Stomach smooth muscle (tissue), 2 donors: ENCODE measurements at regions not wholly inside any gene's neighbourhood (a gene's known extent, or its start where the extent isn't known, plus 50 kb on each side); places are given as distances from the start of the nearest gene placed in this dataset.

ENCODE experiments used
- H3K27ac ChIP-seq: one replicate; pipeline ENCODE4 v1.7.0; 2013; ENCODE audit warnings: mild to moderate bottlenecking, low read length, inconsistent platforms
- H3K27me3 ChIP-seq, 2 donors: one replicate each; pipeline ENCODE4 v1.7.0; 2013; ENCODE audit warnings: low read length in 2 of 2; ENCODE audit not compliant: insufficient read depth in 2 of 2, control insufficient read depth in 1 of 2
- H3K36me3 ChIP-seq, 2 donors: one replicate each; pipeline ENCODE4 v1.7.0; 2013; ENCODE audit warnings: low read length in 2 of 2; ENCODE audit not compliant: control insufficient read depth in 2 of 2, insufficient read depth in 2 of 2
- H3K4me1 ChIP-seq: one replicate; pipeline ENCODE4 v1.7.0; 2013; ENCODE audit warnings: low read length; ENCODE audit not compliant: control insufficient read depth, insufficient read depth
- H3K4me3 ChIP-seq, 2 donors: one replicate each; pipeline ENCODE4 v1.7.0; 2013; ENCODE audit warnings: low read length in 2 of 2
- H3K9ac ChIP-seq, 2 donors: one replicate each; pipeline ENCODE4 v1.7.0; 2013; ENCODE audit warnings: low read length in 2 of 2, mild to moderate bottlenecking in 1 of 2
- H3K9me3 ChIP-seq, 2 donors: one replicate each; pipeline ENCODE4 v1.7.0; 2013; ENCODE audit warnings: low read length in 2 of 2; ENCODE audit not compliant: control insufficient read depth in 2 of 2
- donor health status: healthy.
- donor health status: Pancreatic carcinoma.

DNA sequence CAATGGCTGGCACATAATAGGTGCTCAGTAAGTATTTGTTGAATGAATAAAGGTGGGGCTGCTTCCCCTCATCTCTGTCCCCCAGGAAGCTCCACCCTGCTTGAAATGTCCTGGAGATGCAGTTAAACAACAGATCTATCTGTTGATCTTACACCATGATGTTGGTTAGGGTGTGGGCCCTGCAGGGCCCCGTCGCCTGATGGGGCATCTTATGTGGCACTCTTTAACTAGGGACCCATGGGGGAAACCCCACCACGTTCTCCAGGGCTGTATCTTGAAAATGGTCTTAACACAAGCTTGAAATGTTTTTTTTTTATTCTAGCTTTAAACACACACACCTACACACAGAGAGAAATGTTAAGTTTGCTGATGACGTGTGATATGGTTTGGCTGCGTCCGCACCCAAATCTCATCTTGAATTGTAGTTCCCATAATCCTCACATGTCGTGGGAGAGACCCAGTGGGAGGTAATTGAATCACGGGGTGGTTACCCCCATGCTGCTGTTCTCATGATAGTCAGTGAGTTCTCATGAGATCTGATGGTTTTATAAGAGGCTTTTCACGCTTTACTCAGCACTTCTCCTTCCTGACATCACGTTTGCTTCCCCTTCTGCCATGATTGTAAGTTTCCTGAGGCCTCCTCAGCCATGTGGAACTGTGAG is 741.7 kb downstream of the VRK1 start:
- no peak overlapping the region for H3K27ac ChIP-seq
- no peaks in the 10 kb centered on the region for H3K9me3 ChIP-seq
- H3K27me3 ChIP-seq, result peaks cover 0 to 4% of the 10 kb centered on the region in 2 donors
- H3K9ac ChIP-seq, result no peak overlapping the region
- no peaks in the 10 kb centered on the region for H3K4me1 ChIP-seq
- no peak overlapping the region for H3K4me3 ChIP-seq
- H3K36me3 ChIP-seq, result no peaks in the 10 kb centered on the region

DNA sequence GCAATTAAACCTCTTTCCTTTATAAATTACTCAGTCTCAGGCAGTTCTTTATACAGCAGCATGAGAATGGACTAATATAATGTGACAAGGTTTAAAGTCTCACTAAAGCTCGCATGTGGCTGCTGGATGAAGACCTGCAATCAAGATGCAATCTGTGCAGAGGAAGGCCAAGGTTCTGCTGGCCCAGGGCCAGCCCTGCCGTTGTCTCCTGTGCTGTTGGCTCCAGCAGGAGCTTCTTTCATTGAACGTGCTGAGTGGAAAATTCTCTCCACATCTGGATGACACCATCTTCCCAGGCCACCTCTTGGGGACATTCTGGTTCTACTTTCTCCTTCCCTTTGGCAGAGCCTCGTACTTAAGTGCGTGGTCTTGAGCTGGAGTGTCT is 742.2 kb downstream of the VRK1 start:
- Histone ChIP-seq H3K36me3 (no peaks in the 10 kb centered on the region), H3K4me1 (no peaks in the 10 kb centered on the region), H3K9ac (no peak overlapping the region), H3K27me3 (peaks cover 0 to 4% of the 10 kb centered on the region in 2 donors), H3K27ac (no peak overlapping the region), H3K4me3 (no peak overlapping the region), H3K9me3 (no peaks in the 10 kb centered on the region)

DNA sequence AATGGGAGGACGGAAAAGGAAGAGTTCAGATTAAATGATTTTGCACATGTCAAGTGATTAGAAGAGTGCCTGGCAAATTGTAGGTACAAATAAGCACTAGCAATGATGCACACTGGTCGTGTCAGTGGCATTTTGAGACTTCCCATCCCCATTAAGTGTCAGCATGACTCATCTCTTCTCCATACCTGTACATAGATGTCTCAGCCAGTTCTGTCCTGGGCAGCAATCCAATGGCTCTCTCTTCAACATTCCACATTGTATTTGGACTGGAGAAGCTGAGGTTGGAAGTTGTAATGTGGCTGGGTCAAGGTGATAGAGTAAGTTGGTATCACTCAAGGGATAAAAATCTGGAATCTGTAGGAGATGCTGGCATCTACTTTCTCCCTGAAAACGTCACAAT is 742.7 kb downstream of the VRK1 start:
- Histone ChIP-seq H3K36me3 (no peaks in the 10 kb centered on the region), H3K4me1 (no peaks in the 10 kb centered on the region), H3K27me3 (peaks cover 0 to 4% of the 10 kb centered on the region in 2 donors), H3K27ac (no peak overlapping the region), H3K4me3 (no peak overlapping the region), H3K9ac (no peak overlapping the region), H3K9me3 (no peaks in the 10 kb centered on the region)

DNA sequence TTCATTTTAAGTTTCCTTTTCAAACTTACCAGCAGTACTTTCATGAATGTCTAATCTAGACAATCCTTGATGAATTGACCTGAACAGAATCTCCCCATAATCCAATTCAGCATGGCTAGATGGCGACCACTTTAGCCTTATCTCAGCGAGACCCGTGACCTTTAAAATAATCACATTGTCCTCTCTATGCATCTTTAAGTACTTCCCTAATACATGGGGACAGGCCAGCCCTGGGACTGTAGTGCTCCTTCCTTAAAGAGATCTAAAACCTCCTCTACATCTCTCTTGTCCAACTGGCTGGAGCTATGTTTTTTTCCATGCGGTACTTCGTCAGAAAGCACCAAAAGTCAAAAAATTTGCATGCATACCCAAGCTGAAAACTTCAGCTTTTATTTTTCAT is 746.0 kb downstream of the VRK1 start:
- H3K9ac ChIP-seq, result no peak overlapping the region
- no peaks in the 10 kb centered on the region for H3K9me3 ChIP-seq
- H3K4me3 ChIP-seq, result no peak overlapping the region
- no peak overlapping the region for H3K27ac ChIP-seq
- no peaks in the 10 kb centered on the region for H3K36me3 ChIP-seq
- H3K27me3 ChIP-seq, result no peaks in the 10 kb centered on the region
- H3K4me1 ChIP-seq, result no peaks in the 10 kb centered on the region

DNA sequence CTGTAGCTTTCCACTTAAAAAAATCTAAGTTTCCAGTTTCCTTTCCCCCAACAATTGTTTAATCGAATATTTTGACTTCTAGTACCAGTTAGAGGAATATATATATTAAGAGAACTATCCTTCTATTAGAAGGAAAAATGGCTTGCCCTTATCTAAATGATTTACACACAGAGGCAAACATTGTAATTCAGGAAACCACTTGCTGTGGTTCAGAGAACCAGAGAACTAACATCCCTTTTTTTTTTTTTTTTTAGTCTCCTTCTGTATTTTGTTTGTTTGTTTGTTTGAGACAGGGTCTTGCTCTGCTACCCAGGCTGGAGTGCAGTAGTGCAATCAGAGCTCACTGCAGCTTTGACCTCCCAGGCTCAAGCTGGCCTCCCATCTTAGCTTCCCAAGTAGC is 746.6 kb downstream of the VRK1 start:
- no peaks in the 10 kb centered on the region for H3K4me1 ChIP-seq
- H3K36me3 ChIP-seq, result no peaks in the 10 kb centered on the region
- H3K27ac ChIP-seq, result no peak overlapping the region
- H3K4me3 ChIP-seq, result no peak overlapping the region
- no peaks in the 10 kb centered on the region for H3K27me3 ChIP-seq
- H3K9me3 ChIP-seq, result no peaks in the 10 kb centered on the region
- no peak overlapping the region for H3K9ac ChIP-seq

GRCh38 chr14:97544571-97544970 is 747.4 kb downstream of the VRK1 start:
- no peaks in the 10 kb centered on the region for H3K27me3 ChIP-seq
- H3K27ac ChIP-seq, result no peak overlapping the region
- no peaks in the 10 kb centered on the region for H3K9me3 ChIP-seq
- H3K4me1 ChIP-seq, result no peaks in the 10 kb centered on the region
- H3K4me3 ChIP-seq, result no peak overlapping the region
- H3K9ac ChIP-seq, result no peak overlapping the region
- no peaks in the 10 kb centered on the region for H3K36me3 ChIP-seq

- Histone ChIP-seq H3K27me3 (no peaks in the 10 kb centered on the region), H3K36me3 (no peaks in the 10 kb centered on the region), H3K4me3 (no peak overlapping the region), H3K27ac (no peak overlapping the region), H3K9ac (no peak overlapping the region), H3K9me3 (peaks cover 0 to 2% of the 10 kb centered on the region in 2 donors), H3K4me1 (no peaks in the 10 kb centered on the region)
These were observed 749.5 kb downstream of the VRK1 start for GRCh38 chr14:97546491-97547230.

DNA sequence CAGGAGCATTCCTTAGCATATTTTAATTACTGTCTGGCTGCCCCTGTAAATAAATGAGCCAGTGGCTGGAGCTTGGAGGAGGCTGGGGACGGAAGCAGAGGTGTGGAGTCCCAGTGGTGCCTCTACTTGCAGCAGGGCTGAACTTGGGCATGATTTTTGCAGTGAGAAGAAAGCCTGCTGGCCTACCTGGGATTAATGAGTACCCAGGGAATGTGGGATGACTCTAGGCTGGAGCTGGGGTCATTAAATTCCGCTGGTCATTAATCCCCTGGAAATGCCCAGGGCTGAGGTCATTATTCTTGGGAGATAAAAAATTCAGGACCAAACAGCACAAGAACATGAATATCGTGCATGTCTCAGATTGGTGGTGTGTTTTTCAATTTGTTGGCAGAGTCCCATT is 753.3 kb downstream of the VRK1 start:
- no peaks in the 10 kb centered on the region for H3K4me1 ChIP-seq
- H3K9ac ChIP-seq, result no peak overlapping the region
- no peak overlapping the region for H3K4me3 ChIP-seq
- peaks cover 0 to 2% of the 10 kb centered on the region in 2 donors for H3K9me3 ChIP-seq
- H3K27me3 ChIP-seq, result no peaks in the 10 kb centered on the region
- H3K36me3 ChIP-seq, result no peaks in the 10 kb centered on the region
- H3K27ac ChIP-seq, result no peak overlapping the region

DNA sequence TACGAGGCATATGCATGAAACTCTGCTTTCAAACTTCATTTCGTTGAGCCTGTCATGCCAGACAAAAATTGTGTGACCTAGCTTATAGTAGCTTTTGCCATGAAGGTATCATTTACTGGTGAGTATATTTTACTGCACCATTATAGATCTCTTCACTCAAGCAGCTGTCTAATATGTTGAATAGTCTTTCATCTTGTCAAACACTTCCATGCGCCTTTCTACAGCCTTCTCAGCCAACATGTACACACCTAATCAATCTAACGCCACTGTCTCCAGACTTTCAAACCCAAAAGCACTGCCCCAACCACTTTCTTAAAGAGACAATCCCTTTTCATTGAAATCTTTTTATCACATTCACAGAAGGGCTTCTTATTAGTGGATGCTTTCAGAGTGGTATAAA is 757.4 kb downstream of the VRK1 start:
- no peak overlapping the region for H3K4me3 ChIP-seq
- peaks cover 0 to 3% of the 10 kb centered on the region in 2 donors for H3K9me3 ChIP-seq
- no peaks in the 10 kb centered on the region for H3K4me1 ChIP-seq
- H3K9ac ChIP-seq, result no peak overlapping the region
- H3K27me3 ChIP-seq, result no peaks in the 10 kb centered on the region
- no peak overlapping the region for H3K27ac ChIP-seq
- no peaks in the 10 kb centered on the region for H3K36me3 ChIP-seq

GRCh38 chr14:97564334-97564733 is 767.2 kb downstream of the VRK1 start:
- no peaks in the 10 kb centered on the region for H3K36me3 ChIP-seq
- peaks cover 8 to 11% of the 10 kb centered on the region in 2 donors for H3K9me3 ChIP-seq
- H3K27ac ChIP-seq, result no peak overlapping the region
- H3K27me3 ChIP-seq, result no peaks in the 10 kb centered on the region
- no peaks in the 10 kb centered on the region for H3K4me1 ChIP-seq
- no peak overlapping the region for H3K9ac ChIP-seq
- H3K4me3 ChIP-seq, result no peak overlapping the region

DNA sequence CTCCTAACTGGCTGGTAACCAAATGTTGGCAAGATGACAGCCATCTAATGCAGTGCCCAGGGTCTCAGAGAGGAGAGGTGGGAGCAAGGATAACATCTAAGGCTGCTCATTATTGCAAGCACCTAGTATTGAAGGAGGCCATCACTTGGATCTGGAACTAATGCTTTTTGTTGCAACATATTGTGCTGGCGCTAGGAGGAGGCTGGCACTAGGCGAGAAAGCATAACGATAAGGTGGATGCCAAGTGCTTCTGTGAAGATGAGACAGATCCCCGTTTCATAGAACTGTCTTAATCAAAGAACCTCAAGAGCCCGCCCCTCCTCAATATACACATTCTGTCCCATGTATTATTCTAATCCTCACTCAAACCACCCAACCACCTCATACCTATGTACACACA is 774.0 kb downstream of the VRK1 start:
- peaks cover 3 to 9% of the 10 kb centered on the region in 2 donors for H3K9me3 ChIP-seq
- H3K4me3 ChIP-seq, result no peak overlapping the region
- no peaks in the 10 kb centered on the region for H3K4me1 ChIP-seq
- H3K9ac ChIP-seq, result no peak overlapping the region
- H3K27ac ChIP-seq, result no peak overlapping the region
- no peaks in the 10 kb centered on the region for H3K36me3 ChIP-seq
- peaks cover 0 to 3% of the 10 kb centered on the region in 2 donors for H3K27me3 ChIP-seq
